MCF 10A (cell line): ENCODE measurements at regions not wholly inside any gene's neighbourhood (a gene's known extent, or its start where the extent isn't known, plus 50 kb on each side); places are given as distances from the start of the nearest gene placed in this dataset.

ENCODE experiments used
- BruUV-seq: library from RNA; stranded (reverse); fragments of 400-500 nt; replicated peaks from 2 replicates; lab custom pipeline; 2021; lab: Mats Ljungman, UMichigan
- CTCF ChIA-PET: fragments of 300-600 bp; sonication (Branson Sonifier 250); formaldehyde crosslinking; extraction: SDS; loops from one replicate; lab custom pipeline; 2021; ENCODE audit warnings: antibody characterized with exemption, inconsistent platforms; lab: Yijun Ruan, JAX
- POLR2A ChIA-PET: fragments of 300-600, 350-650 bp; sonication (Branson Sonifier 250); formaldehyde crosslinking; extraction: SDS; loops from one replicate; lab custom pipeline; 2020; ENCODE audit warnings: antibody characterized with exemption, inconsistent platforms; lab: Yijun Ruan, JAX
- DNase-seq: peaks from one replicate; pipeline ENCODE4 v3.0.0-alpha.2; 2018; ENCODE audit not compliant: unreplicated experiment
- H3K27ac Mint-ChIP-seq: one replicate; pipeline ENCODE4 v1.8.0; 2022; ENCODE audit warnings: mild to moderate bottlenecking, low read depth, mixed read lengths; ENCODE audit not compliant: unreplicated experiment
- H3K27me3 Mint-ChIP-seq: one replicate; pipeline ENCODE4 v1.8.0; 2022; ENCODE audit warnings: mixed read lengths; ENCODE audit not compliant: insufficient read depth, unreplicated experiment
- H3K36me3 Mint-ChIP-seq: one replicate; pipeline ENCODE4 v1.8.0; 2022; ENCODE audit warnings: mild to moderate bottlenecking, moderate library complexity, mixed read lengths; ENCODE audit not compliant: insufficient read depth, unreplicated experiment
- H3K4me1 Mint-ChIP-seq: one replicate; pipeline ENCODE4 v1.8.0; 2022; ENCODE audit warnings: mixed read lengths; ENCODE audit not compliant: insufficient read depth, unreplicated experiment
- H3K4me3 Mint-ChIP-seq: one replicate; pipeline ENCODE4 v1.8.0; 2022; ENCODE audit warnings: mild to moderate bottlenecking, moderate library complexity, mixed read lengths; ENCODE audit not compliant: unreplicated experiment
- H3K9me3 Mint-ChIP-seq: one replicate; pipeline ENCODE4 v1.8.0; 2022; ENCODE audit warnings: mixed read lengths; ENCODE audit not compliant: unreplicated experiment
- CTCF ChIP-seq: fragments of 200-600 bp; IDR thresholded peaks from one replicate; pipeline ENCODE4 v1.8.0; 2022; ENCODE audit warnings: antibody characterized with exemption, mild to moderate bottlenecking; ENCODE audit not compliant: unreplicated experiment
- intact Hi-C: fragments of 100-400 bp; cut with micrococcal nuclease; formaldehyde crosslinking; loops from 2 replicates; pipeline ENCODE4 v1.14.1; 2022

DNA sequence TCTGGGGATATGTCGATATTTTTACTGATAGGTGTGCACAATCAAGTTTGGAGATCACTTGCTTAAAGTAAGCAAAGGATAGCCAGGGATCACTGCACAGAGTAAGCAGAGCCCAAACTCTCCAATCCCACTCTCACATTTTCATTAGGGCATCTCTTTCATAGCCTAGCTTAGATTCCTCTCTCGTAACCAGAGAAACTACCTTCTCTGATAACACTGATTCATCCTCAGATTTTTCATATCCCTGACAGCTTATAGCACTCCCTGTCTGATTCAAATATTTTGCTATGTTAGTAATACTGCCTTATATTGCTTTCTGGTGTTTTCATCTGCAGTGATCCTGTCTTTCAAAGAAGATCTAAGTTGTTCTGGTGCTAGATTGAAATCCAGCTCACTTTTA is 123.7 kb downstream of the CBLL2 start:
- POLR2A ChIA-PET = no interaction called here
- no peak overlapping the region for H3K4me3 Mint-ChIP-seq
- no TSS peak for BruUV-seq
- intact Hi-C loops = no loop called here
- DNase-seq = no peak
- no peaks in the 10 kb centered on the region for H3K36me3 Mint-ChIP-seq
- H3K9me3 Mint-ChIP-seq = peaks cover 11% of the 10 kb centered on the region
- H3K27me3 Mint-ChIP-seq = peaks cover 61% of the 10 kb centered on the region
- no peak overlapping the region for H3K27ac Mint-ChIP-seq
- peaks cover 17% of the 10 kb centered on the region for H3K4me1 Mint-ChIP-seq
- no peak for TF ChIP-seq CTCF
- CTCF ChIA-PET = no interaction called here

DNA sequence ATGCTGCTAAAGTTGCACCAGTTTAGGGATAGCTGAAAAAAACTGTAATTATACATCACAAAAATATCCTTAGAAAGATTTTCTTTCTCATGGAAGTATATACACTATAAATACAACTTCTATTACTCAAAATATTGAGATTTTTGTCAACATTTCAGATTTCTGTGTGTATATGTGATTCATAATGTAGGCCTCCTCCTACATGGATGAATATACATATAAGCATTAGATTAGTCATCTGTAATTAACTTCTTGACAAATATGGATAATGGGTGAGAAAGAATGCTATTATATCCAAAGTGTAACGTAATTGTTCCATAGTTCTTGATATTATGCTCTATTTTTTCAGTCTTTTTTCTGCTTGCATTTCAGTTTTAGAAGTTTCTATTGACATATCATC is 124.9 kb downstream of the CBLL2 start:
- Mint-ChIP-seq H3K9me3 (peaks cover 11% of the 10 kb centered on the region), H3K4me3 (no peak overlapping the region), H3K27me3 (peaks cover 61% of the 10 kb centered on the region), H3K27ac (no peak overlapping the region), H3K36me3 (no peaks in the 10 kb centered on the region), H3K4me1 (peaks cover 17% of the 10 kb centered on the region)
- intact Hi-C loops = no loop called here
- no peak for DNase-seq
- no TSS peak for BruUV-seq
- ChIA-PET POLR2A (no interaction called here), CTCF (no interaction called here)
- TF ChIP-seq CTCF = no peak

DNA sequence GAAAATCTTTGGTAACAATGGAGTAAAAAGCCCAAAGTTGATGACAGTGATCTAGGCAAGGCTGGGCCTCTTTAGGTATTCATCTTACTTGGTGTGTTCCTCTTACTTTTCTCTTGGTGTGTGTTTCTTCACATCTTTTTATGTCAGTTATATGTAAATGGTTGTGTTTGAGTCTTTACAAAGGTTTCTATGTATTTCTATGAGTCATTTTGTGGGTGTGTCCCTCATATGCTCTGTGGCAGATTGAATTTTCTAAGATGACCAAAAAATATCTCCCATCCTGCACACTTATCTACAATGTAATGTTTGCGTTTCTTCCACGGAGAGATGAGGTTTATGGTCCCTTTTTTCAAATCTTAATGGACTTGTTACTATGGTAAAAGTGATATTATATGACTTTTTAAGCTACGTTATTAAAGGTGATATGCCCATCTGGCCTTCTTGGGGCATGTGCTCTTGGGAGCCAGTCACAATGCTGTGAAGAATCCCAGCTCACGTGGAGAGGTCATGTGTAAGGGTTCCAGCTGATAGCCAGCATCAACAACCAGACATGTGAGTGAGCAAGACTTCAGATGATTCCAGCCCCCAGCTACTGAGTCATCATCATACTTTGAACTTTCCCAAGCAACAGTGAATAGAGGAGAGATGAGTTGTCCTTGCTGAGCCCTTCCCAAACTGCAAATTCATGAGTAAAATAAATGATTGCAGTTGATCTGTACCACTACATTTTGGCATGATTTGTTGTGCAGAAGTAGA is 126.9 kb downstream of the CBLL2 start:
- BruUV-seq = no TSS peak
- Mint-ChIP-seq H3K4me1 (peaks cover 17% of the 10 kb centered on the region), H3K9me3 (peaks cover 11% of the 10 kb centered on the region), H3K27me3 (peaks cover 53% of the 10 kb centered on the region), H3K27ac (no peak overlapping the region), H3K4me3 (no peak overlapping the region), H3K36me3 (no peaks in the 10 kb centered on the region)
- POLR2A ChIA-PET = no interaction called here
- TF ChIP-seq CTCF = no peak
- intact Hi-C loops = no loop called here
- CTCF ChIA-PET = interaction anchor here (0.6 to 0.7 kb wide), 2 partner anchors 10 to 244 kb away, joined by 3 read pairs; no protein-coding TSS in a partner anchor
- peak; percentile 35 for DNase-seq

GRCh38 chrX:22404297-22404696 is 131.6 kb downstream of the CBLL2 start:
- ChIA-PET POLR2A (no interaction called here), CTCF (no interaction called here)
- Mint-ChIP-seq H3K9me3 (peaks cover 11% of the 10 kb centered on the region), H3K4me3 (no peak overlapping the region), H3K36me3 (no peaks in the 10 kb centered on the region), H3K4me1 (peaks cover 9% of the 10 kb centered on the region), H3K27me3 (peaks cover 46% of the 10 kb centered on the region), H3K27ac (no peak overlapping the region)
- DNase-seq = no peak
- intact Hi-C loops = no loop called here
- no peak for TF ChIP-seq CTCF
- no TSS peak for BruUV-seq
